HFFc6 (cell line): ENCODE measurements at regions not wholly inside any gene's neighbourhood (a gene's known extent, or its start where the extent isn't known, plus 50 kb on each side); places are given as distances from the start of the nearest gene placed in this dataset.
A peak's percentile ranks its signal among the peaks of the same experiment; 100 is the strongest.
"Not testable (repeated sequence)": the region's sequence is repeated elsewhere in the genome, so short reads cannot be mapped to it uniquely, and the experiment has no call there.

ENCODE experiments used
- DNase-seq: peaks from one replicate; pipeline ENCODE4 v3.0.0-alpha.2; 2018
- H3K27ac Mint-ChIP-seq: 2 replicates; pipeline ENCODE4 v1.8.0; 2020; ENCODE audit warnings: mild to moderate bottlenecking, mixed read lengths
- H3K27me3 Mint-ChIP-seq: 2 replicates; pipeline ENCODE4 v1.8.0; 2021; ENCODE audit warnings: mild to moderate bottlenecking, moderate library complexity, mixed read lengths; ENCODE audit not compliant: insufficient read depth
- H3K36me3 Mint-ChIP-seq: 2 replicates; pipeline ENCODE4 v1.8.0; 2021; ENCODE audit warnings: low read depth, mixed read lengths
- H3K4me1 Mint-ChIP-seq: 2 replicates; pipeline ENCODE4 v1.8.0; 2020; ENCODE audit warnings: low read depth, mixed read lengths
- H3K4me3 Mint-ChIP-seq: 2 replicates; pipeline ENCODE4 v1.8.0; 2020; ENCODE audit warnings: mild to moderate bottlenecking, moderate library complexity, mixed read lengths
- H3K9me3 Mint-ChIP-seq: 2 replicates; pipeline ENCODE4 v1.8.0; 2020; ENCODE audit warnings: mild to moderate bottlenecking, mixed read lengths
- CTCF ChIP-seq: fragments of 200-600 bp; sonication (generic); IDR thresholded peaks from 2 replicates; pipeline ENCODE4 v1.5.0; 2021; ENCODE audit warnings: antibody characterized with exemption, mild to moderate bottlenecking

DNA sequence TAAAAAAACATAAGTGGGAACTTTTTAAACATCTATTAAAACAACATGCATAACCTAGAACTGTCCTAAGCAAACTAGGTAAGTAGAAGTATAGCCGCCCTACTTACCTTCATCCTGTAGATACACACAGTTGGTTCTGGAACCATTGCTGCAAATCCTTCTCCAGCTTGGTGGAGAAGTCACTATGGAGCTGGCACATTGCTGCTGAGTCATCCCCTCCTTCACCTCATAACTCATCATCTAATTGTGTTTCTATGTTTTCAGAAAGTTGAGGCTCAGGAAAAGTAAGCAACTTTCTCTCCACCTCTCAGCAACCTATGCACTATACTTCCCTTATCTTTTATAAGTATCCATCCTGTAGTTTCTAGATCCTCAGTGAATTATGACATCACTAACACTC lies 269.8 kb upstream of the MMADHC start:
- Mint-ChIP-seq H3K4me3 (peak overlapping the region; percentile 58), H3K27me3 (no peaks in the 10 kb centered on the region), H3K4me1 (peaks cover 50% of the 10 kb centered on the region), H3K27ac (peak overlapping the region; percentile 84), H3K36me3 (0 out of 2 replicates have a peak, but pooled peaks cover 4% of the 10 kb centered on the region), H3K9me3 (no peaks in the 10 kb centered on the region)
- peak; percentile 55 for DNase-seq
- no peak for TF ChIP-seq CTCF

DNA sequence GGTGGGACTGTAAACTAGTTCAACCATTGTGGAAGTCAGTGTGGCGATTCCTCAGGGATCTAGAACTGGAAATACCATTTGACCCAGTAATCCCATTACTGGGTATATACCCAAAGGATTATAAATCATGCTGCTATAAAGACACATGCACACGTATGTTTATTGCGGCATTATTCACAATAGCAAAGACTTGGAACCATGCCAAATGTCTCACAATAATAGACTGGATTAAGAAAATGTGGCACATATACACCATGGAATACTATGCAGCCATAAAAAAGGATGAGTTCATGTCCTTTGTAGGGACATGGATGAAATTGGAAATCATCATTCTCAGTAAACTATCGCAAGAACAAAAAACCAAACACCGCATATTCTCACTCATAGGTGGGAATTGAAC lies 268.3 kb upstream of the MMADHC start:
- not testable (repeated sequence) for DNase-seq, H3K9me3 Mint-ChIP-seq, H3K4me3 Mint-ChIP-seq, H3K27me3 Mint-ChIP-seq, H3K36me3 Mint-ChIP-seq, H3K27ac Mint-ChIP-seq
- H3K4me1 Mint-ChIP-seq, result peaks cover 43% of the 10 kb centered on the region

- TF ChIP-seq CTCF, result no peak
- Mint-ChIP-seq H3K27me3 (no peaks in the 10 kb centered on the region; the same call in 1 of the 2 replicates), H3K4me1 (no peaks in the 10 kb centered on the region), H3K4me3 (no peak overlapping the region), H3K27ac (no peak overlapping the region), H3K36me3 (no peaks in the 10 kb centered on the region; the same call in none of the 2 replicates), H3K9me3 (peaks cover 8% of the 10 kb centered on the region)
- DNase-seq, result no peak
Measured at GRCh38 chr2:149849591-149849990, 262.0 kb upstream of the MMADHC start.

GRCh38 chr2:149849136-149849535 lies 261.6 kb upstream of the MMADHC start:
- TF ChIP-seq CTCF, result no peak
- H3K4me3 Mint-ChIP-seq, result no peak overlapping the region

DNA sequence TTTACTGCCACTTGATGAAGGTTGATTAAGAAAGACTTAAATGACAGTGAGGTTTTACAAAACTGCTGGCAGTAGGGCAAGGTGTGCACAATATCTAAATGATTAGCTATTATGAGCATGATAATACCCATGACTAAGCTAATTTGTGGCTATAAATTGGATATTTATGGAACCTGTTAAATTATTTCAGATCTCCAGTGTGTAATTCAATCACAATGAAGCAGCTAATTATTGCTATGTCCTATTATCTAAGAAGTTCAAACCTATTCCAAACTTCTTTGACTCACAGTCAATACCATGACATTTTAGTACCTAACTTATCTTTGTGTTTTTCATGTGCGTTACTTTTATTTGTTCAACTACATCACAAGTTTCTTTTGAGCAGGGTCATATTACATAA lies 253.8 kb upstream of the MMADHC start:
- DNase-seq, result no peak
- no peak overlapping the region for H3K27ac Mint-ChIP-seq
- peaks cover 10% of the 10 kb centered on the region for H3K9me3 Mint-ChIP-seq
- H3K4me3 Mint-ChIP-seq, result no peak overlapping the region
- H3K27me3 Mint-ChIP-seq, result no peaks in the 10 kb centered on the region
- no peaks in the 10 kb centered on the region for H3K4me1 Mint-ChIP-seq
- TF ChIP-seq CTCF, result no peak
- H3K36me3 Mint-ChIP-seq, result peaks cover 12% of the 10 kb centered on the region

More at GRCh38 chr2:149849136-149849535, 261.6 kb upstream of the MMADHC start:
- no peaks in the 10 kb centered on the region; the same call in none of the 2 replicates for H3K36me3 Mint-ChIP-seq
- no peaks in the 10 kb centered on the region; the same call in 1 of the 2 replicates for H3K27me3 Mint-ChIP-seq
- no peak for DNase-seq
- no peak overlapping the region for H3K27ac Mint-ChIP-seq
- H3K4me1 Mint-ChIP-seq, result no peaks in the 10 kb centered on the region
- peaks cover 8% of the 10 kb centered on the region for H3K9me3 Mint-ChIP-seq

DNA sequence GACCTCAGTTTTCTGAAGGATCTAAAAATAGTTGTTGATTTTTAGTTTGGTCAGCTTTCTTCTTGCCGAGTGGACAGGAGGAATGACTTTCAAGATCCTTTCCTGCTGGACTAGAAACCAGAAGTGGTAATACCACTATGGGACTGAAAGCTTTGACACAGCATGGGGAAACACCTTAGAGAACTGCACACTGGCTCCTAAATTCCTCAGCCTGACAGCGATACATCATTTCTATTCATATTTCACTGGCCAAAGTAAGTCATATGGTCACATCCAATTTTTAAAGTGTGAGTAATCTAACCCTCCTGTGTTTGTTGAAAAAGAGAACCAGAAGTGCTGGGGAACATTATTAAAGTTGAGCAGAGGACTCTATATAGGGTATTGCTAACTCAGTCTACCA lies 244.7 kb upstream of the MMADHC start:
- TF ChIP-seq CTCF, result no peak
- Mint-ChIP-seq H3K36me3 (peaks cover 16% of the 10 kb centered on the region), H3K4me3 (no peak overlapping the region), H3K27ac (no peak overlapping the region), H3K4me1 (peaks cover 13% of the 10 kb centered on the region; the same call in 1 of the 2 replicates), H3K9me3 (peaks cover 9% of the 10 kb centered on the region), H3K27me3 (no peaks in the 10 kb centered on the region)
- no peak for DNase-seq
